Stomach smooth muscle (tissue), 2 donors: ENCODE measurements at regions not wholly inside any gene's neighbourhood (a gene's known extent, or its start where the extent isn't known, plus 50 kb on each side); places are given as distances from the start of the nearest gene placed in this dataset.

ENCODE experiments used
- H3K27ac ChIP-seq: one replicate; pipeline ENCODE4 v1.7.0; 2013; ENCODE audit warnings: mild to moderate bottlenecking, low read length, inconsistent platforms
- H3K27me3 ChIP-seq, 2 donors: one replicate each; pipeline ENCODE4 v1.7.0; 2013; ENCODE audit warnings: low read length in 2 of 2; ENCODE audit not compliant: insufficient read depth in 2 of 2, control insufficient read depth in 1 of 2
- H3K36me3 ChIP-seq, 2 donors: one replicate each; pipeline ENCODE4 v1.7.0; 2013; ENCODE audit warnings: low read length in 2 of 2; ENCODE audit not compliant: control insufficient read depth in 2 of 2, insufficient read depth in 2 of 2
- H3K4me1 ChIP-seq: one replicate; pipeline ENCODE4 v1.7.0; 2013; ENCODE audit warnings: low read length; ENCODE audit not compliant: control insufficient read depth, insufficient read depth
- H3K4me3 ChIP-seq, 2 donors: one replicate each; pipeline ENCODE4 v1.7.0; 2013; ENCODE audit warnings: low read length in 2 of 2
- H3K9ac ChIP-seq, 2 donors: one replicate each; pipeline ENCODE4 v1.7.0; 2013; ENCODE audit warnings: low read length in 2 of 2, mild to moderate bottlenecking in 1 of 2
- H3K9me3 ChIP-seq, 2 donors: one replicate each; pipeline ENCODE4 v1.7.0; 2013; ENCODE audit warnings: low read length in 2 of 2; ENCODE audit not compliant: control insufficient read depth in 2 of 2
- donor health status: healthy.
- donor health status: Pancreatic carcinoma.

DNA sequence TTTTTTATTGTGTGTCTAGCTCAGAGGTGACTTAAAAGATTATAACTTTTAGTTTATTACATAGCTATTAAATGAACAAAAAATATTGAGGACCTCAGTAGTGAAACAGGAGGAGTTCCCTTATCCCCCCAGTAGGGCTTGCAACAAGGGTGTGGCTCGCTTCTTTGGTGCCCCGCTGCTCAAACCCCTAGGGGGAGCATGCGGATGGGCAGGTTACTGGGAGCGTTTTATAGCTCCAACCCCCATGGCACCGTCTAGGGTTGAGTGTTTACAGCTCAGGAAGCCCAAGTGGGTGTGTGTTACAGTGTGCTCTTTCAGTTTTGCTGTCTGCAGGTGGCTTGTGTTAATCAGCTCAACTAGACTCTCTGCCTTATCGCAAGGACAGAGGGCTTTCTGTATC is 1513.7 kb downstream of the GRIK2 start:
- Histone ChIP-seq H3K4me3 (no peak overlapping the region), H3K36me3 (no peaks in the 10 kb centered on the region), H3K4me1 (no peaks in the 10 kb centered on the region), H3K9ac (no peak overlapping the region), H3K27me3 (no peaks in the 10 kb centered on the region), H3K9me3 (no peaks in the 10 kb centered on the region), H3K27ac (no peak overlapping the region)

DNA sequence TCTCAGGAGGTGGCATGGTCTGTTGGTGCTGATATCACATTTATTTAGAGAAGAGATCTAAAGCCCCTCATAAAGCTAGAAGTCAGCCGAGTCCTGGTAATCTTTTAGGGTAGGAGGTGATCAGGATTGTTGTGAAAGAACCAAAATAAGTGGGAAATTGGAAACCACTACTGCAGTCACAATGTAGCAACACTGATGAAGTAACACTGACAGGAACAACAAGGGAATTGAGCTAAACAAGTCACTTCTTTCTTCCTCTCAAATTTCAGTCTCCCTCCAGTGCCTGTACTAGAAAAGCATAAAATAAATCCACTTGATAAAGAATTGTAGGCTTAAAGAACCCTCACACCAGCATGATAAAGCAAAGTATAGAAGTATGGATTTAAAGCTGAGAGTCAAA is 1509.0 kb downstream of the GRIK2 start:
- no peaks in the 10 kb centered on the region for H3K36me3 ChIP-seq
- no peaks in the 10 kb centered on the region for H3K27me3 ChIP-seq
- no peak overlapping the region for H3K27ac ChIP-seq
- no peaks in the 10 kb centered on the region for H3K4me1 ChIP-seq
- H3K9ac ChIP-seq = no peak overlapping the region
- no peak overlapping the region for H3K4me3 ChIP-seq
- no peaks in the 10 kb centered on the region for H3K9me3 ChIP-seq

DNA sequence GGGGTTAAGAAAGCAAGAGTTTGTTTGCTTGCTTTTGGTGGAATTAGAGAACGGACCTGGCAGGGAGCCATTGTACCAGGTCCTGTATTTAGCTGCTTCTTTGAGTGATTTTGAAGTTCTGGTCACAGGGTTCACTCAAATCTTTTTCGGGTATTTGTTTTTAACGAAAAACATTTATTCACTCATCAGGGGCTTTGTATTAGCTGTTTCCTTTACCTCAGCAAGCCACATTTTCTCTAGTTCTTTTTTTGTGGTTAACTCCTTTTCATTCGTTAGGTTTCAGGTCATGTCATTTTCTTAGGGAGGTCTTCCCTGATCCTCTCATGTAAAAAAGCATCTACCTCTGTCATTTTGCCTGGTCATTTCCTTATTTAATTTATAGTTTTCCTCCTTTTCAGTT is 1502.2 kb downstream of the GRIK2 start:
- Histone ChIP-seq H3K4me3 (no peak overlapping the region), H3K4me1 (no peaks in the 10 kb centered on the region), H3K9me3 (no peaks in the 10 kb centered on the region), H3K36me3 (no peaks in the 10 kb centered on the region), H3K27ac (no peak overlapping the region), H3K9ac (no peak overlapping the region), H3K27me3 (no peaks in the 10 kb centered on the region)

DNA sequence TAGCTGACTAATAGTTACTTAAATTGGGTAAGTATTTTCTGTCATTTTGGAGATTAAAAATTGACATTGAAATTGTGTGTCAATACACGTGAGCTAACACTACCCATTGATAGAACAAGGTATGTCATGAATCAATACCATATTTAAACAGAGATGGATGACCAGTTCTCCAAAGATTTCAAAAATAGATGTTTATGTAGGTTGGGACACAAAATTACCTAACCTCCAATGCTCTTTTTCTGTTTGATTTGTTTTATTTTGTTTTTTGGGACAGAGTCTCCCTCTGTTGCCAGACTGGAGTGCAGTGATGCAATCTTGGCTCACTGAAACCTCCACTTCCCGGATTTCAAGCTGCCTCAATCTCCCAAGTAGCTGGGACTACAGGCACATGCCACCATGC is 1491.7 kb downstream of the GRIK2 start:
- no peak overlapping the region for H3K4me3 ChIP-seq
- no peaks in the 10 kb centered on the region for H3K36me3 ChIP-seq
- no peaks in the 10 kb centered on the region for H3K9me3 ChIP-seq
- no peaks in the 10 kb centered on the region for H3K4me1 ChIP-seq
- H3K27me3 ChIP-seq = no peaks in the 10 kb centered on the region
- no peak overlapping the region for H3K9ac ChIP-seq
- no peak overlapping the region for H3K27ac ChIP-seq

DNA sequence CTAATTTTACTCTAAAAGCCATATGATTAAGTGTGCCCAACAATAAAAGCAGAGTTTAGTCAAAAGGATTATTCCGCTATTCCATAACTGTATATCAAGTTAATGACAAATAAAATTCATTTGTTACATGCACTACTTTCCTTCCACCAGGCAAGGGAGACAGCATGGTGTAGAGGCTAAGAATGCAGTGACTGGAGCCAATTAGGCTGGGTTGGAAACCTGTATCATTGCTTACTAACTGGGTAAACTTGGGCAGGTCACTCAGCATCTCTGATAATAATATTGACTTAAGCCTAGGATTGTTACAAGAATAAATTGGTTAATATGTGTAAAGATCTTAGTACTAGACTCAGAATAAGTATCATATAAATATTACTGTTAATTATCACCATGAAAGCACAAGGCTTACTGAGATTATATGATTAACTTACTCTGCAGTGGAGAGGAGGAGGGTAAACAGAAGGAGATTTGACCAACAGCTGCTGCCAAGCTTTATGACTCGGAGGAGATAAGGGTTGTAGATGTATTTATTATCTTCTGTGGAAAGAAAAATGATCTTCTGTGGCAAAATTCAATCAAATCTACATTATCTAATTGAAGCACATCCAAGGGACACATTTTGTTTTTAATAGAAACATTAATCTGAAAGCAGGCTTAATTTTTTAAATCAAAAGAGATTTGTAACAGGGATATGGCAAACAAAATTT is 1459.9 kb downstream of the GRIK2 start:
- Histone ChIP-seq H3K27me3 (no peaks in the 10 kb centered on the region), H3K4me1 (no peaks in the 10 kb centered on the region), H3K9me3 (no peaks in the 10 kb centered on the region), H3K4me3 (no peak overlapping the region), H3K27ac (no peak overlapping the region), H3K36me3 (no peaks in the 10 kb centered on the region), H3K9ac (no peak overlapping the region)

DNA sequence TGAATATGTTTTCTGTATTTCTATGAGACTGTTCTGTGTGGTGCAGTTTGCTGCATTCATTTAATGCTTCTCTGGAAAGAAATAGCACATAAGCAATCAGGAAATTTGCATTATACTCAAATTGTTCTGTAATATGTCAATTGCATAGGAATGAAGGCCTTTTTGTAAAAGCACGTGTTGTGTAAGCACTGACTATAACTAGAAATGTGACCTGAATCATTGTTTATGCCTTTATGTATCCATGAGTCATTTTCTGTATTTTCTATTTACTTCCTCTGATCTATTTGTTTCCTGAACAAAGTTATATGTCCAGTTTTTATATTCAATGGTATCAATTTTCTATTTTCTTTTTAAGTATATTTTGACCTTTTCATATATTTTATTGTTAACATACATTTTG is 1455.3 kb downstream of the GRIK2 start:
- no peak overlapping the region for H3K27ac ChIP-seq
- H3K4me1 ChIP-seq = no peaks in the 10 kb centered on the region
- H3K9me3 ChIP-seq = no peaks in the 10 kb centered on the region
- H3K9ac ChIP-seq = no peak overlapping the region
- no peaks in the 10 kb centered on the region for H3K27me3 ChIP-seq
- no peak overlapping the region for H3K4me3 ChIP-seq
- no peaks in the 10 kb centered on the region for H3K36me3 ChIP-seq

DNA sequence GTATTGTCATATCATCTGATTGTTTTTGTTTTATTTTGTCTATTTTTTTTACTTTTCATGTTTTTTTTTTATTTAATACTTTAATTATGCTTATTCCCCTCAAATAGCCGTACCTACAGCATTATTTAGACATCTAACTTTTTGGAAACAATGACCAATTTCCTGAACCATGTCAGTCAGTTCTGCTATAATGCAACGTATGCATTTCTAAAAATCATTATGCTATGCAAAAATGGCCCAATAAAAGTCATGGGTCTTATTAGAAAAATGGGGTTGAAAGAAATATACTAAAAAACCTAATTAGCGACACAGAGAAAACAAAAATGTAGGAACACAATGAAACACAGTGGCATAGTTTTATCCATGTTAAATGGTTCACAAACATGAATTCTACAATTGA is 1454.7 kb downstream of the GRIK2 start:
- Histone ChIP-seq H3K4me3 (no peak overlapping the region), H3K27me3 (no peaks in the 10 kb centered on the region), H3K36me3 (no peaks in the 10 kb centered on the region), H3K27ac (no peak overlapping the region), H3K9ac (no peak overlapping the region), H3K9me3 (no peaks in the 10 kb centered on the region), H3K4me1 (no peaks in the 10 kb centered on the region)

DNA sequence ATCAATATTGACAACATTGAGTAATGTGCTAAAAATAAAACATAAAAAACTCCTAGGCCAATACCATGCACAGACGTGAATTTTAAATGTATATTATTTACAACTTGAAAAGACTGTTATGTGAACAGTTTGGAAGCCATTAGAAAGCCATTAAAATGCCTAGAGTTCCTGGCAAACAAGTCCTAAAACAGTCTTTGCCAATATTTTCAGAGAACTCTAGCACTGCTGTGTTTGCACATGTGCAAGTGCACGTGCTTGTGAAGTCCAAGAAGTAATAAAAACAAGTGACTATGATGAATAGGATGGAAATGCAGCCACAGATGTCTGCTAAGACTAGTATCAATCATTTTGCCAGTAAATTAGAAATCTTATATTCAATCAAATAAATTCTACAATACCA is 1447.6 kb downstream of the GRIK2 start:
- Histone ChIP-seq H3K9ac (no peak overlapping the region), H3K27ac (no peak overlapping the region), H3K4me1 (no peaks in the 10 kb centered on the region), H3K36me3 (no peaks in the 10 kb centered on the region), H3K9me3 (no peaks in the 10 kb centered on the region), H3K27me3 (no peaks in the 10 kb centered on the region), H3K4me3 (no peak overlapping the region)

DNA sequence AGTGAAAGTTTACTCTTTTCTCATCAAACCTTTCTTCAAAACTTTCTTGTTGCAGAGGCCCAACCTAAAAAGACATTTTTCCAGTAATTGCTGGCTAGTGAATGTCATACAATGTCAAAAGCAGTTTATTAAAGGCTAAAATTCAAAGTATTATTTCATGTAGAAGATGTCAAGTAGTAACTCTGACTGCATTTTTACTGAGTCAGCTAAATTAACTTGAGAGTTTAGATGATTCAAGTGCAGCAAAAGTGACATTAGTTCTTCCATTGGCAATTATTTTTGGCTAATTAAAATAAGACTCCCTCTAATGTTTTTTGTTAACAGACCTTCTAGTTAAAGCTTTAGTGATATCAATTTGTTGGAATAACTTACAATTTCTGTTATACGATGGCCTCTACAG is 1438.5 kb downstream of the GRIK2 start:
- Histone ChIP-seq H3K4me1 (no peaks in the 10 kb centered on the region), H3K9me3 (no peaks in the 10 kb centered on the region), H3K27me3 (no peaks in the 10 kb centered on the region), H3K27ac (no peak overlapping the region), H3K9ac (no peak overlapping the region), H3K4me3 (no peak overlapping the region), H3K36me3 (no peaks in the 10 kb centered on the region)

DNA sequence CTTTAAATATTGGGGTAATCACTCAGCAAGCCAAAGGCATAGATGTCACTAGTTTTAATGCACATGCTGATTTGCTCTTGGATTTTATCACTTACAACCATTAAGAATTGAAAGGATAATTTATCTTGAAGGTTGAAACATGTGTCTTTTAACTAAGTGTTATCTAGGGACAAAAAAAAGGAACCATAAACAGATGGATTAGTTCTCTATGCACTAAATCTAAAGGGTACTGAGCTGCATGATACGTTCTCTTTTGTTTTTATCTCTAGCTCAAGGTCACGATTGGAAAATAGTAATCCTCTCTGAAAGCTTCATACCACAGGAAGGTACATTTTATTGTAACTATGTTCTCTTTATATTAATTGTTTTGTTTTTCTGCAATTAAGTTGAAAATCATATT is 1426.6 kb downstream of the GRIK2 start:
- no peaks in the 10 kb centered on the region for H3K9me3 ChIP-seq

DNA sequence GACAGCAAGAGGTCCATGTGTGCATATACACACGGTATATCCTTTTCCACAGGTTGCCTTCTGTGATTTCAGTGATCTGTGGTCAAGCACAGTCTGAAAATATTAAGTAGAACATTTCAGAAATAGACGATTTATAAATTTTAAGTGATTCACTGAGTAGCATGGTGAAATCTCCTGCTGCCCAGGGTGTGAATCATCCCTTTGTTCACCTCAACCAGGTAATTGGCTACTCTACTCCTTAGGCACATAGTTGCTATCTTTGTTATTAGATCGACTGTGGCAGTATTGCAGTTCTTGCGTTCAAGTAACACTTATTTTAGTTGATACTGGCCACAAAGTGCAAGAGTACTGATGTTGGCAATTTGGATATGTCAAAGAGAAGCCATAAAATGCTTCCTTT is 1421.7 kb downstream of the GRIK2 start:
- Histone ChIP-seq H3K4me1 (no peaks in the 10 kb centered on the region), H3K27ac (no peak overlapping the region), H3K27me3 (no peaks in the 10 kb centered on the region), H3K36me3 (no peaks in the 10 kb centered on the region), H3K4me3 (no peak overlapping the region), H3K9ac (no peak overlapping the region), H3K9me3 (no peaks in the 10 kb centered on the region)

More for the DNA sequence above, 1426.6 kb downstream of the GRIK2 start:
- Histone ChIP-seq H3K27ac (no peak overlapping the region), H3K4me3 (no peak overlapping the region), H3K4me1 (no peaks in the 10 kb centered on the region), H3K27me3 (no peaks in the 10 kb centered on the region), H3K36me3 (no peaks in the 10 kb centered on the region), H3K9ac (no peak overlapping the region)
